HCT116 (cell line): ENCODE measurements at regions not wholly inside any gene's neighbourhood (a gene's known extent, or its start where the extent isn't known, plus 50 kb on each side); places are given as distances from the start of the nearest gene placed in this dataset.

ENCODE experiments used
- ATAC-seq: fragments of 200-7000 bp; cut with Tn5 transposase; 2 replicates; pipeline ENCODE4 v1.9.1; 2020; ENCODE audit warnings: mild to moderate bottlenecking, moderate library complexity
- BruUV-seq: library from RNA; stranded (reverse); fragments of 400-500 nt; replicated peaks from 2 replicates; lab custom pipeline; 2021; lab: Mats Ljungman, UMichigan
- CTCF ChIA-PET: fragments of 300-600 bp; sonication (Branson Sonifier 250); formaldehyde crosslinking; loops from one replicate; lab custom pipeline; 2021; ENCODE audit warnings: antibody characterized with exemption; lab: Charles Lee
- POLR2A ChIA-PET: fragments of 300-600, 350-600 bp; sonication (Branson Sonifier 250); formaldehyde crosslinking; loops from one replicate; lab custom pipeline; 2021; ENCODE audit warnings: antibody characterized with exemption; lab: Charles Lee
- RAD21 ChIA-PET, 2 experiments: fragments of 300-600 bp; sonication (Branson Sonifier 250); formaldehyde crosslinking; loops; one replicate each; lab custom pipeline; 2023; ENCODE audit warnings: low total read pairs in 2 of 2; ENCODE audit not compliant: uncharacterized antibody in 2 of 2, unreplicated experiment in 2 of 2, low non-redundant PET in 1 of 2; lab: Charles Lee
- DNase-seq: peaks from one replicate; pipeline ENCODE4 v3.0.0-alpha.2; 2010; ENCODE audit warnings: low read depth, low spot score
- H2AFZ ChIP-seq: fragments of 200-600 bp; shearing (Covaris generic), sonication (generic); 2 replicates; pipeline ENCODE4 v1.6.1; 2017; ENCODE audit warnings: low read depth, mixed run types, mixed read lengths, antibody characterized with exemption, low read length; ENCODE audit not compliant: poor library complexity, severe bottlenecking
- H3K27ac ChIP-seq: 2 replicates; pipeline ENCODE4 v1.5.1; 2012; ENCODE audit warnings: low read depth, low read length
- H3K27me3 ChIP-seq: fragments of 200-600 bp; sonication (generic); 2 replicates; pipeline ENCODE4 v1.6.1; 2016; ENCODE audit warnings: mixed run types, low read length, mixed read lengths; ENCODE audit not compliant: insufficient read depth
- H3K36me3 ChIP-seq, 2 experiments: fragments of 200-500 bp in 1 of 2; fragments of 200-600 bp in 1 of 2; sonication (Bioruptor generic) in 1 of 2; sonication (generic) in 1 of 2; 2 replicates each; pipeline versions ENCODE4 v1.5.1 to v1.6.1; 2014 to 2016; ENCODE audit warnings: low read length in 2 of 2, inconsistent platforms in 1 of 2, mixed read lengths in 1 of 2, mixed run types in 1 of 2; ENCODE audit not compliant: insufficient read depth in 2 of 2, control insufficient read depth in 1 of 2
- H3K4me1 ChIP-seq, 2 experiments: fragments of 200-600 bp in 1 of 2; sonication (generic) in 1 of 2; 2 replicates each; pipeline versions ENCODE4 v1.5.1 to v1.6.1; 2012 to 2017; ENCODE audit warnings: low read length in 2 of 2, inconsistent platforms in 1 of 2, mild to moderate bottlenecking in 1 of 2, mixed read lengths in 1 of 2, mixed run types in 1 of 2, moderate library complexity in 1 of 2; ENCODE audit not compliant: insufficient read depth in 2 of 2, control insufficient read depth in 1 of 2
- H3K4me2 ChIP-seq: fragments of 200-600 bp; sonication (generic); 2 replicates; pipeline ENCODE4 v1.6.1; 2017; ENCODE audit warnings: mixed run types, low read length, mixed read lengths
- H3K4me3 ChIP-seq, 2 experiments: fragments of 200-600 bp in 1 of 2; sonication (generic) in 1 of 2; replicated peaks in 1 of 2; 2 replicates each; pipeline ENCODE4 v1.5.1; 2011 to 2016; ENCODE audit warnings: low read length in 2 of 2, control low read depth in 1 of 2, low read depth in 1 of 2, mild to moderate bottlenecking in 1 of 2, mixed read lengths in 1 of 2, mixed run types in 1 of 2
- H3K79me2 ChIP-seq: fragments of 200-600 bp; sonication (generic); 2 replicates; pipeline ENCODE4 v1.6.1; 2017; ENCODE audit warnings: mild to moderate bottlenecking, mixed run types, low read length, moderate library complexity, mixed read lengths; ENCODE audit not compliant: insufficient read depth
- H3K9ac ChIP-seq: fragments of 200-600 bp; sonication (generic); 2 replicates; pipeline ENCODE4 v1.6.1; 2016; ENCODE audit warnings: low read length, mixed read lengths
- H3K9me2 ChIP-seq: fragments of 200-600 bp; sonication (generic), shearing (Covaris generic); 2 replicates; pipeline ENCODE4 v1.6.1; 2017; ENCODE audit warnings: mixed run types, mild to moderate bottlenecking, moderate library complexity; ENCODE audit not compliant: insufficient read depth
- H3K9me3 ChIP-seq, 2 experiments: fragments of 200-500 bp in 1 of 2; fragments of 200-600 bp in 1 of 2; sonication (Bioruptor generic) in 1 of 2; sonication (generic) in 1 of 2; 2 replicates each; pipeline ENCODE4 v1.6.1; 2014 to 2017; ENCODE audit warnings: low read length in 2 of 2, mixed read lengths in 2 of 2, inconsistent platforms in 1 of 2, low read depth in 1 of 2, mild to moderate bottlenecking in 1 of 2, mixed run types in 1 of 2, moderate library complexity in 1 of 2; ENCODE audit not compliant: control insufficient read depth in 1 of 2, insufficient read depth in 1 of 2
- H4K20me1 ChIP-seq: fragments of 200-600 bp; sonication (generic), shearing (Covaris generic); 2 replicates; pipeline ENCODE4 v1.6.1; 2017; ENCODE audit warnings: mixed run types, mild to moderate bottlenecking, moderate library complexity; ENCODE audit not compliant: insufficient read depth
- ATF3 ChIP-seq: IDR thresholded peaks from 2 replicates; pipeline ENCODE4 v1.6.1; 2012
- EGR1 ChIP-seq: IDR thresholded peaks from 2 replicates; pipeline ENCODE4 v1.6.1; 2012; ENCODE audit warnings: low read depth
- EZH2 ChIP-seq: fragments of 200-600 bp; sonication (generic); IDR thresholded peaks from 2 replicates; pipeline ENCODE4 v1.6.1; 2017; ENCODE audit warnings: antibody characterized with exemption, mixed run types
- REST ChIP-seq: IDR thresholded peaks from 2 replicates; pipeline ENCODE4 v1.6.1; 2012; ENCODE audit warnings: low read depth
- SP1 ChIP-seq: IDR thresholded peaks from 2 replicates; pipeline ENCODE4 v1.6.1; 2012; ENCODE audit warnings: low read depth
- YY1 ChIP-seq: IDR thresholded peaks from 2 replicates; pipeline ENCODE4 v1.6.1; 2011; ENCODE audit warnings: low read length, low read depth, moderate library complexity, mild to moderate bottlenecking; ENCODE audit not compliant: insufficient replicate concordance; ENCODE audit errors: extremely low read depth
- ZNF274 ChIP-seq: fragments of 200-500 bp; sonication (Bioruptor generic); IDR thresholded peaks from 2 replicates; pipeline ENCODE4 v1.6.1; 2014; ENCODE audit warnings: mild to moderate bottlenecking, low read depth, low read length, inconsistent platforms
- intact Hi-C: fragments of 100-400 bp; cut with micrococcal nuclease; formaldehyde crosslinking; loops from 2 replicates; pipeline ENCODE4 v1.10.0; 2022

GRCh38 chr6:74161380-74161779 is 465.4 kb downstream of the CD109 start:
- ChIA-PET RAD21 (no interaction called here), POLR2A (no interaction called here), CTCF (no interaction called here)
- intact Hi-C loops, result no loop called here
- Histone ChIP-seq H3K27ac (no peak overlapping the region), H3K9me2 (no peaks in the 10 kb centered on the region), H3K9ac (no peak overlapping the region), H2AFZ (no peak overlapping the region), H3K27me3 (no peaks in the 10 kb centered on the region), H3K4me1 (no peaks in the 10 kb centered on the region), H3K4me3 (no peak overlapping the region), H3K4me2 (no peak overlapping the region), H4K20me1 (no peaks in the 10 kb centered on the region), H3K36me3 (no peaks in the 10 kb centered on the region), H3K79me2 (no peaks in the 10 kb centered on the region), H3K9me3 (no peaks in the 10 kb centered on the region)
- BruUV-seq, result no TSS peak
- DNase-seq (no peak), ATAC-seq (no peak)
- TF ChIP-seq SP1, result no peak
- TF ChIP-seq ZNF274, result no peak
- TF ChIP-seq EGR1, result no peak
- no peak for TF ChIP-seq ATF3
- TF ChIP-seq REST, result no peak
- TF ChIP-seq EZH2, result no peak
- no peak for TF ChIP-seq YY1
